NCI-H1930 (cell line): ENCODE measurements at regions not wholly inside any gene's neighbourhood (a gene's known extent, or its start where the extent isn't known, plus 50 kb on each side); places are given as distances from the start of the nearest gene placed in this dataset.
"Not testable (repeated sequence)": the region's sequence is repeated elsewhere in the genome, so short reads cannot be mapped to it uniquely, and the experiment has no call there.

Experiments
- DNase-seq, 2 experiments: peaks; one replicate each; lab custom pipeline; 2025; lab: John Stamatoyannopoulos, UW

DNA sequence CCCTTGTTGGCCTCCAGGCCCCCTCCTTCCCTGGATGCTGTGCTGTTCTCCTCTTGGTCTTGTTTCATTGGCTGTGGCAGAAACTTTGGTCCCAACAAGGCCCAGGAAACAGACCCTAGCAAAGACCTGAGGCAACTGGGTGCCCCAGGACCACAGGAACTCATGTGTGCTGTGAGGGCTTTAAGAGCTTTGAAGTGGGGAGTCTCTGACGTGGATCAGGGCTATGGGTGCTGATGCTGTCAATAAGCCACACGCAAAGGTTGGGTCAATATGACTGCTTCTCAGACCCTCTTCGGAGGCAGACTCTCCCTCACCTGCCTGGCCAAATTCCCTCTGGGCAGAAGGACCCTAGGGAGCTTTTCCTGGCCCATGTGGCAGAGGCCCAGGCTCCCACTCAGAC, 91.5 kb upstream of the MLN start:
- no peak for DNase-seq

GRCh38 chr6:33894438-33894837, 90.6 kb upstream of the MLN start:
- no peak for DNase-seq

DNA sequence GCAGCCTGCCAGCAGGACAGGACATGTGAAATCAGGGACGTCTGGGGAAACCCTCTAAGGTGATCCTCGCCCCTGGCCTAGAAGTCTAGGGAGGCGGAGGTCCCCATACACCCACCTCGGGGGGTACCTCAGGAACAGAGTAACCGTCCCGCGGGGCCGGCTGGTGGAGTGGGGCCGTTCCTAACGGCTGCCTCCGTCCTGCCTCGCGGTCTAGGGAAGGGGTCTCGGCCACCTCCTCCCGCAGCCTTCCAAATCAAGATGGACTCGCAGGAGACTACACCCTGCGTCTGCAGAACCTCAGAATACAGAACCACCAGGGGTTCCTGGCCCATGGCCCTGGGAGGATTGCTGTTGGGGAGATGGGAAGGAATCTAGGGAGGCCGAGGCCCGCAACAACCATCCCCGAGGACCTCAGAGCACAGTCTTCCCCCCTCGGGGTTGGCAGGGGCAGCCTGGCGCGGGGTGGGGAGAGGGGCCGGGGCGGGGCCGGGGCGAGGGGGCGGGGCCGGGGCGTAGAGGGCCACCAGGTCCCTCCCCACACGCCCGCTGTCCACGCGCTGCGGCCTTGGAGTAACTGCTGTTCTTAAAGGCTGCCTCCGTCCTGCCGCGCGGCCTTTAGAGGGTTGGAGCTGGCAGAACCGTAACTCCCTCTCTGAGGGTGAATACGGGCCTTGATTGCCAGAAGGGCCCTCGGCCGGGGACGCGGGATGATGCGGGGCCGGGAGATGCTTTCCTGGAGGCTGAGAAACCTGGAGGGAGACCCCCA, 89.0 kb upstream of the MLN start:
- DNase-seq = no peak

DNA sequence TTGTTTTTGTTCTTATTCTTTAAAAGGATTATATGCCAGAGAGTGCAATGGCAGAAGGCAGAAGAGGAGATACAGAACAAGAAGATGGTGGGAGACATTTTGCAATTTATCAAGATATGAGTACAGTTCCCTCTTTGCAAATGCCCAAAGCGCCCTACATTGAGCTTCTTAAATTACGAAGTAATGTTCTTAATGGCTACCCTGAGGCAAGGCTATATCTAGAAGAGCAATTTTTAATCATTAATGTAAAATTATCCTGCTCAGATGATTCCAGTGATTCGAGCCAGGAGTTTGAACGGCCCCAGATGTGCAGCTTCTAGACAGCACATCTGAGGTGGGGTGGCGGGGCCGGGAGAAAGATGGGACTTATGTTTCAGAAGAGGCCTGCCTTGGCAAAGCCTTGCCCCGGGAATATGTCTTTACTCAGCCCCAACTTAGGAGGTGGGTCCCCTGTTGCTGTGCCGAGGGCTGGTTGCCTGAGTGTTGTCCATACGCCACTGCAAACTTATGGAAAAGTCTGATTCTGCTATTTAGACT, 84.9 kb upstream of the MLN start:
- DNase-seq = no peak

DNA sequence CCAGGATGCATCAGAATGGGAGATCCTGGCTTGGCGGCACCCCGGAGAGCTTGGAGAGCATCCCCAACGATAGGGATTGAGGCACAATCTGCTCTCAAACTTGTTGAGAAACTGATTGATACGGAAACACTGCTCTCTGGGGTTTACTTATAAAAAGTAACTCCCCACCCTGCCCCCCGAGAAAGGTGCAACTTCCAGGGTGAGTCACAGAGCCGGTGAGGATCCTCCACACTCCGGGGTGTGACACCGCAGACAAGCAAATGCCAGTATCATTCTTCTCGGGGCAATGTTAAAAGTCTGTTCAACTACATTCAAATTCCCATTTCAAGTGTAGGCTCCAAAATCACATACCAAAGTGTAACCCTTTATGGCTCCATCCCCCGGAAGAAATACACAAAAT, 84.4 kb upstream of the MLN start:
- no peak for DNase-seq

DNA sequence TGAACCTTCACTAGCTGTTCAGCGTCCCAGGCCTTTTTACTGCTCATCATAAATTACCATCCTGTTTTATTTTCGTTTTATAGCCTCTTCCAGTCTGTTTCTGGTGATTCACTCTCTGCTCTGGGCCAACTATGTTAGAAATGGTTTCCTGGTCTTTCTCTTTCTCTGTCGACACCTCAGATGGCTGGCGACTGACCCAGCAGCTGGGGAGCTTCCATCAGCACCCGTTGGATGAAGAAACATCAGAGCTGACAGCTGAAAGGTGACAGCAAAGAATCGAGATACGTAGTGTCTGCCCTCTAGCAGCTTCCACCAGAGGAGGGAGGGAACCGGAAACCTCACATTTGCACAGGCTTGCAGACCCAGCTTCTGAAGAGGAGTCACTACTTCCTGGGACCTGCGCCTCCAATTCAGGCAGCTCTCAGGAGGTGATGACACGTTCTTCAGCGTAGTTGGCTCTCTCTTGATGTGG, 82.9 kb upstream of the MLN start:
- no peak for DNase-seq

- DNase-seq = no peak
These were observed 81.6 kb upstream of the MLN start for GRCh38 chr6:33885132-33886057.

DNA sequence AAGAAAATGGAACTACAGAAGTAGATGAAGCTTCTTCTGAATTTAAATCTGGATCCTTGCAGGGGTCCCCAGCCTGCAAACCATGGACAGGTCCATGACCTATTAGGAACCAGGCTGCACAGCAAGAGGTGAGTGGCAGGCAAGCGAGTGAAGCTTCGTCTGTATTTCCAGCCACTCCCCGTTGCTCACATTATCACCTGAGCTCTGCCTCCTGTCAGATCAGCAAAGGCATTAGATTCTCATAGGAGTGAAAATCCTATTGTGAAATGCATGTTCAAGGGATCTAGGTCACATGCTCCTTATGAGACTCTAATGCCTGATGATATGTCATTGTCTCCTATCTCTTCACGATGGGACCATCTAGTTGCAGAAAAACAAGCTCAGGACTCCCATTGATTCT, 79.8 kb upstream of the MLN start:
- not testable (repeated sequence) for DNase-seq

- DNase-seq = no peak
These were observed 78.4 kb upstream of the MLN start for GRCh38 chr6:33882154-33882553.

DNA sequence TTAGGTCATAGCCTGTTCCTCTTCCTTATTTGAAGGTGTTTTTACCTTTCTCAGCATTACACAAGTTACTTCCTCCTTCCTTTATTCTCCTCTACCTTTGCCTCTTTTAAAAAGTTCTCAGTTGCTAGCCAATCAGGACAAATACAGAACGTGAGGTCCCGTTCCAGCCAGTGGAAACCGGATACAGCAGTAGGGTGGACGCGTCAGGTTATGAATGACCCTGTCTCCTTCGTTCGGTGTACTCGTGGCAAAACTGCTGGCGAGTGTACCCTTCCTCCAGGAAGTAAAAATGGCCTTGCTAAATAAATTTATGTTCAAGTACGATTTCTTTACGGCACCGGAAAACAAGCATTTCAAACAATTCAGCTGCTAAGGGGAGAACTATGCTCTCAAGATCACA, 77.0 kb upstream of the MLN start:
- no peak for DNase-seq

- no peak for DNase-seq
These were observed 76.4 kb upstream of the MLN start for GRCh38 chr6:33880104-33880678.

GRCh38 chr6:33878562-33878961, 74.8 kb upstream of the MLN start:
- no peak for DNase-seq

DNA sequence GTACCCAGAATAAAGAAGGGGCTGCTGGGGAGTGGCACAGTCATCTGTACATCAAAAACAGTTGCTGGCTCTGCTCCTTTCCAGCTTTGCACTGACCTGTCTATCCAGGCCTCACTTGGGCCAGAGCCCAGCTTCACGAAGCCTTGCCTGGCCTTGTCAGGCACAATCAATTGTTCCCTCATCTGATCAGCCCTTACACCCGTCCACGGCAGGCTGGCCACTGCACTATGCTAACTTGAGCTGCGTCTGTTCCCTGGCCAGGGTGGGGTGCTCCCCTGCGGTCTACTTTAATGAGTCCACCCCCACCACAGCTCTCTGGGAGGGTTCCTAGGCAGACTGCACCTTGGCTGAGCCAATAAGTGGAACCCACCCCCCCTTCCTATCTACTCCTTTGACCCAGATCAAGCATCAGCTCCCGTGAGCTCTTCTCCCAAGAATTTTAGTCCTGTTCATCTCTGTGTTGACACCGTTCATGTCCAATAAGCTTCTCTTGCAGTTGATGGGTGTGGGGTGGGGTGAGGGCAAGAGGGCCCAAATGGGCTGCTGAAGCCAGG, 74.3 kb upstream of the MLN start:
- no peak for DNase-seq

DNA sequence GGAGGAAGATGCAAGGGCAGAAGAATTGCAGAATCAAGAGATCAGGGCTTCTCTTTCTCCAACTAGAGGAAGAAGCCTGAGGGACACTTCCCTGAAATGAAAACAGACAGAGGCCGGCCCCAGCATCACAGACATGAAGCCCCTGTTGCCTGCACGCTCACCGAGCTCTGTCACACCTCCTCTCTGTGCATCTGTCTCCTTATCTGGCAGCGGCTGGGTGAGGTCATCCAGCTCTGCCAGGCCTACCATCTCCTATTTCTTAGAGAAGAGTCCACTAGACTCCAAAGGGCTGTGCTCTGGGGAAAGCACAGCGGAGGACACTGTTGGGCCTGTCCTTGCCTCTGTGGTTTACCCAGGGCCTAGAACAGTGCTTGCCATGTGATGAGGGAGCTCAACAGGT, 71.9 kb upstream of the MLN start:
- no peak for DNase-seq

- DNase-seq = no peak
These were observed 71.4 kb upstream of the MLN start for GRCh38 chr6:33875141-33875581.

- DNase-seq = no peak
These were observed 70.4 kb upstream of the MLN start for GRCh38 chr6:33874136-33874760.

DNA sequence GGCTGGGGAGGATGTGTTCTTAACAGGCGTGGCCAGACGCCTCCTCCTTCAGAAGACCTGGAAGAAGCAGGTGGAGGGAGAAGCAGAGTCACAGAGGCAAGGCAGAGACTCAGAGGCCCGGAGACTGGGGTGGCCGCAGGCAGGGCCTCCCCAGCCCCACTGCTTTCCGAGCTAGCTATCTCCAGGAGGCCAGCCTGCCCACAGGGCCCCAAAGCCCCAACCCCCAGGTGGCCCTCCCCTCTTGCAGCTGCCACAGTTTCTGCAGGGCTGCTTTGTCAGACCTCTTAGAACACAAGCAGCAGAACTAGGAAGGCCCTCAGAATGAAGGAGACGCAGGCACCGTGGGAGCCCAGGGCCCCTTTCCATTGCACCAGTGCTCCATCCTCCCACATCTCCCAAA, 69.0 kb upstream of the MLN start:
- no peak for DNase-seq

- no peak for DNase-seq
These were observed 66.1 kb upstream of the MLN start for GRCh38 chr6:33869826-33870423.

DNA sequence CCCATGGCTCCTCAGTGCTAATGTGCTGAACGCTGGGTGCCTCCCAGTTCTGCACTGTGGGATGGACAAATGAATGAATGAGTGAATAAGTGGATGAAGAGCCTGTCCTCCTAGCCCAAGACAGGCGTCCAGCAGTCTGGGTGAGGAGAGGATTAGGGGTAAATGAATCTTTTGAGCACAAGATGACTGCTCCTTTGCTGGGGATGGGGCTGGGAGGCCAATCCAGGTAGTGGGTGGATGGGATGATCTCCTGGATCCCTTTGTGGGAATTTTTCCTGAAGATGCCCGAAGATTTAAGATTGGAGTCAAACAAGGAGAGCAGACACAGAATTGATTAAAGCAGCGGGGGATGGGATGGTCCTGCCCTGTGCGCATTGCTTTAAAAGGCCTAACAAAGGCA, 65.3 kb upstream of the MLN start:
- no peak for DNase-seq

DNA sequence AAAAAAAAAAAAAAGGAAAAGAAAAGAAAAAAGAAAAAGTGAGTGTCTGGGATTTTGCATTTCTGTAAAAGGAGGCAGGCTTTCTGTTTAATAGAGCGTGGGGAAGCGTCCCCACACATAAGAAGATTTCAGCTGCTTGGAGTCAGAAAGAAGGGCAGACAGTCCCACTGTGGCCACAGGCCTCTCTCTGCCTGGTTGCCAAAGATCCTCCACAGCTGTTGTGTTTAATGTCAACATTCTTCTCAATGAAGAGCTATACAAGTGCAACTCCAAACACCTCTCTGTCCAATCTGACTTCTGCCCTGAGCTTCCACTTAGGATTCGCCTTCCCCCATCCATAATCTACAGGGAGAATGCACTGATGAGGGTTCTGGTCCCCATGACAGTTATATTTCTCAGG, 64.3 kb upstream of the MLN start:
- no peak for DNase-seq

- DNase-seq = no peak
These were observed 61.8 kb upstream of the MLN start for GRCh38 chr6:33865478-33866077.
